GM20431 (cell line): ENCODE measurements at regions not wholly inside any gene's neighbourhood (a gene's known extent, or its start where the extent isn't known, plus 50 kb on each side); places are given as distances from the start of the nearest gene placed in this dataset.

ENCODE experiments used
- in situ Hi-C: fragments of 300-500 bp; cut with MseI, MboI; formaldehyde crosslinking; loops from one replicate; pipeline ENCODE4 v1.15.0; 2020; ENCODE audit warnings: low sequenced_read_pairs; ENCODE audit not compliant: unreplicated experiment

- in situ Hi-C loops, result no loop called here
These were observed 155.8 kb upstream of the FRMD4B start for GRCh38 chr3:69541711-69542088.

GRCh38 chr3:69540706-69541581 is 155.1 kb upstream of the FRMD4B start:
- in situ Hi-C loops, result no loop called here

- in situ Hi-C loops, result no loop called here
These were observed 153.2 kb upstream of the FRMD4B start for GRCh38 chr3:69539134-69539533.

GRCh38 chr3:69538281-69538680 is 152.4 kb upstream of the FRMD4B start:
- in situ Hi-C loops, result no loop called here

- in situ Hi-C loops, result no loop called here
These were observed 150.6 kb upstream of the FRMD4B start for GRCh38 chr3:69536306-69537020.

GRCh38 chr3:69535613-69536012 is 149.7 kb upstream of the FRMD4B start:
- in situ Hi-C loops, result no loop called here

- in situ Hi-C loops, result no loop called here
These were observed 146.8 kb upstream of the FRMD4B start for GRCh38 chr3:69532547-69533224.

- in situ Hi-C loops, result no loop called here
These were observed 146.0 kb upstream of the FRMD4B start for GRCh38 chr3:69531576-69532546.

GRCh38 chr3:69530554-69530953 is 144.7 kb upstream of the FRMD4B start:
- in situ Hi-C loops, result no loop called here

GRCh38 chr3:69527498-69527897 is 141.6 kb upstream of the FRMD4B start:
- in situ Hi-C loops, result no loop called here

- in situ Hi-C loops, result no loop called here
These were observed 138.9 kb upstream of the FRMD4B start for GRCh38 chr3:69524816-69525215.

GRCh38 chr3:69521286-69521685 is 135.4 kb upstream of the FRMD4B start:
- in situ Hi-C loops, result no loop called here

- in situ Hi-C loops, result no loop called here
These were observed 125.5 kb upstream of the FRMD4B start for GRCh38 chr3:69511361-69511760.

- in situ Hi-C loops, result no loop called here
These were observed 124.7 kb upstream of the FRMD4B start for GRCh38 chr3:69510481-69511030.

GRCh38 chr3:69509288-69509687 is 123.4 kb upstream of the FRMD4B start:
- in situ Hi-C loops, result no loop called here

GRCh38 chr3:69505770-69506407 is 120.0 kb upstream of the FRMD4B start:
- in situ Hi-C loops, result no loop called here

GRCh38 chr3:69504232-69504631 is 118.3 kb upstream of the FRMD4B start:
- in situ Hi-C loops, result no loop called here

GRCh38 chr3:69500604-69501003 is 114.7 kb upstream of the FRMD4B start:
- in situ Hi-C loops, result no loop called here

GRCh38 chr3:69499899-69500421 is 114.1 kb upstream of the FRMD4B start:
- in situ Hi-C loops, result no loop called here
